Liver (tissue), 3 donors: ENCODE measurements at regions not wholly inside any gene's neighbourhood (a gene's known extent, or its start where the extent isn't known, plus 50 kb on each side); places are given as distances from the start of the nearest gene placed in this dataset.

Experiments used
- ATF3 ChIP-seq: IDR thresholded peaks from 2 replicates; pipeline ENCODE4 v1.6.1; 2016; ENCODE audit warnings: antibody characterized with exemption
- CTCF ChIP-seq: fragments of 150-350 bp; IDR thresholded peaks from 2 replicates; pipeline ENCODE4 v1.5.1; 2017; ENCODE audit warnings: improper control_type of control experiment, low read depth, low read length; ENCODE audit not compliant: missing input control
- FOXA1 ChIP-seq: IDR thresholded peaks from 2 replicates; pipeline ENCODE4 v1.6.1; 2016; ENCODE audit warnings: antibody characterized with exemption
- GABPA ChIP-seq, 2 donors: IDR thresholded peaks in 1 of 2; conservative IDR thresholded peaks in 1 of 2; 2 replicates each; pipeline ENCODE4 v1.6.1; 2016; ENCODE audit warnings: antibody characterized with exemption in 2 of 2, mild to moderate bottlenecking in 1 of 2, moderate library complexity in 1 of 2
- JUND ChIP-seq, 2 donors: IDR thresholded peaks; 2 replicates each; pipeline ENCODE4 v1.6.1; 2016; ENCODE audit warnings: antibody characterized with exemption in 2 of 2
- RAD21 ChIP-seq, 2 donors: IDR thresholded peaks; 2 replicates each; pipeline ENCODE4 v1.6.1; 2016; ENCODE audit warnings: antibody characterized with exemption in 2 of 2, mild to moderate bottlenecking in 2 of 2
- REST ChIP-seq: IDR thresholded peaks from 2 replicates; pipeline ENCODE4 v1.6.1; 2016; ENCODE audit warnings: antibody characterized with exemption, mild to moderate bottlenecking
- TAF1 ChIP-seq: conservative IDR thresholded peaks from 2 replicates; pipeline ENCODE4 v1.6.1; 2016; ENCODE audit warnings: antibody characterized with exemption, mild to moderate bottlenecking
- ZBTB33 ChIP-seq: IDR thresholded peaks from 2 replicates; pipeline ENCODE4 v1.6.1; 2016; ENCODE audit warnings: antibody characterized with exemption
- donor health status: healthy.
- donor health status: healthy.

- TF ChIP-seq CTCF = no peak
- TF ChIP-seq RAD21 (IDR thresholded peaks at IDR 0.05) = no peak
- no peak for TF ChIP-seq REST
- TF ChIP-seq GABPA (IDR thresholded peaks at IDR 0.05 in 1 of 2, conservative IDR thresholded peaks at IDR 0.05 in 1 of 2) = no peak
- no peak for TF ChIP-seq ATF3
- TF ChIP-seq TAF1 = no peak
- no peak for TF ChIP-seq FOXA1
- no peak for TF ChIP-seq JUND (IDR thresholded peaks at IDR 0.05)
- no peak for TF ChIP-seq ZBTB33
Observed at GRCh38 chr15:38019066-38019465, 84.6 kb downstream of the TMCO5A start.
